ENCODE measurements at regions not wholly inside any gene's neighbourhood (a gene's known extent, or its start where the extent isn't known, plus 50 kb on each side); places are given as distances from the start of the nearest gene placed in this dataset.
A peak's percentile ranks its signal among the peaks of the same experiment; 100 is the strongest.

DNA sequence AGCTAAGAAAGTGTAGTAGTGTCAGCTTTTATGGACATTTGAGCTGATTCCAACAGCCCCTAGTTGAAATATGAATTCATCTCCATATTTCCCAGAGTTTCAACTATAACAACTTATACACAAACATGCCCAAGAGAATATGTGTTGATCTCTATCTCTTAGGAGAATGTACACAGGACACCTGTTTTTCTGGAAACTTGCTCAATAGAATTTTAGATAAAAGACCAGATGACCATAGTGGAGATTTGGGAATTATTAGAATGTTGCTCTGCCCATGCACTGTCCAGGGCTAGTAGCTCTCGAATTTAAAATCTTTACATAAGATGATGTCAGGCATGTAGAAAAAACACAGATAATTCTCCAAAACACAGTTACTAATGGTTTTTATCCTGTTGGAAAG, 162.3 kb upstream of the VRK2 start:
- no peak for DNase-seq (ENCODE audit: low spot score)

DNA sequence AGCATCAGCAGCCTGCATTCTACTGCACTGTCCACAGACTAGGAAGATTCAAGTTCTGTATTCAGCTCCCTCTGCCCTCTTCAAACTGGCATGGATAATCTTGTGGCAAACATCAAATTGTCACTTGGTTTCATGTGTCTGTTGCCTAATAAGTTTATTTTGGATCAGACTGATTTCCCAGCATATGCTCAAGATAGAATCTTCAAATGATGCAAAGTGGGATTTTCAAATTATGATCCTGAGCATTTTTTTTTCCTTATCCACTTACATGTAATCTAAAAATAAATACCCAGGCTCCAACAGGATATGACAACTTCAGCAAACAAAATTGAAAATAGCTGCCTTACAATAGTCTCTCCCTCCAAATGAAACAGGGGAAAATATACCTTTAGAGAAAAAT, 160.9 kb upstream of the VRK2 start:
- DNase-seq (ENCODE audit: low spot score), result no peak

DNA sequence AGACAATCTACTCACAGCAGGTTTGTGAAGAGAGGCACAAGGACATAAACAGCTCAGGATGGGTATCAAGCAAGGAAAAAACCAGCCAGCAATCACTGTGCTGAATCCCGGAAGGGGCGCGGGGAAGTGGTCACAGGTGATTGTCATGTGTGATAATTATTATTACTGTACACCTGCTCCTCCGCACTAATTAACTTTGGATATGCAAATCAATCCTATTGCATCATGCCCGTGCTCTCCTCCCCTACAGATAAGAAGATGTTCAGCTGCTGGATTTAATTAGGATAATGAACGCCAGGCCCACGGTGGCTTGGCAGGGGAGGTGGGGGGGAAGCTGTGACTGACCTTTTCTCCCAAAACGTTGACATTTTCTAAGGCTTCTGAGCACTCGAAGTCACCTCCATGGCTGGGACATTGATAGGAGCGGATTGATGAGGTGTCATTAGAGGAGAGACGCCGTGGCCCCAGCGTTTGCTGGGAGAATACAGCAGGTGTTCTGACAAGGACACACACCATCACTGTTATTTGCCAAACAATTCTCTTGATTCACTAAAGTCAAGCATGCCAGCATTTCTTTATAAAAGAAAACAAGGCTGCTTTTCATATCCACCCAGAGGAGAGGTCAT, 160.3 kb upstream of the VRK2 start:
- no peak for DNase-seq (ENCODE audit: low spot score)

DNA sequence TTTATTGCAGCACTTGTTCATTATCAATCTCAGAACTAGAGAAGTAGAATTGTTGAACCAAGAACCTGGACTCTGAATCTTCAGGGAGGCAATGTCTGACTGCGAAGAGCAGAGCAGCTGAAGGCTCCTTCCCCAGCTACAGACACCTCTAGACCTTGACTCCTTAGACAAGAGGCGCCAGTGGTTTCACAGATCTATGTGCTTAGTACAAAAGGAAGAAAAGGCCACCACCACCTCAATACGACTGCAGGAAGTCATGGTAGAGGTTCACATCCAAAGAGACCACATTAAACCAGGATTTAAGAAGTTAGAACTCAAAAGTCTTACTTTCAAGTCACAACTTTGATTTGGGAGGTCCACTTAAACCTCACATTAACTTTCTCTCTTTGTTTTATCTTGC, 158.1 kb upstream of the VRK2 start:
- no peak for DNase-seq (ENCODE audit: low spot score)

DNA sequence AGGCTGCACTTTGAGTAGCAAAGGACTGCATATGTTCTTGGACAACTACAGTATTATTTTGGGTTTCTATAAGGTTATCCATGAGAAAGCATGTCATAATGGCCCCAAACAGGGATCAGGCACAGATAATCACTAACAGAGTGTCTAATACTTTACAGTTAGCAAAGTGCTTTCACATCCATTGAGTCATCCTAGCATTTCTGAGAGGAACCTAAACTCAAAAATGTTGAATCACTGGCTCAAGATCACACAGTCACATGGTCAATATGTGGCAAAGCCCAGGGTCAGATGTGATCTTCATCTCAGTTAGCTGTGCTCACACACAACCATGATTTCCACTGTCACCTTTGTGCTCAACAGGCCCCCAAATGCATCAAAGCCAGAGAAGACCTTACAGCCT, 156.1 kb upstream of the VRK2 start:
- no peak for DNase-seq (ENCODE audit: low spot score)

DNA sequence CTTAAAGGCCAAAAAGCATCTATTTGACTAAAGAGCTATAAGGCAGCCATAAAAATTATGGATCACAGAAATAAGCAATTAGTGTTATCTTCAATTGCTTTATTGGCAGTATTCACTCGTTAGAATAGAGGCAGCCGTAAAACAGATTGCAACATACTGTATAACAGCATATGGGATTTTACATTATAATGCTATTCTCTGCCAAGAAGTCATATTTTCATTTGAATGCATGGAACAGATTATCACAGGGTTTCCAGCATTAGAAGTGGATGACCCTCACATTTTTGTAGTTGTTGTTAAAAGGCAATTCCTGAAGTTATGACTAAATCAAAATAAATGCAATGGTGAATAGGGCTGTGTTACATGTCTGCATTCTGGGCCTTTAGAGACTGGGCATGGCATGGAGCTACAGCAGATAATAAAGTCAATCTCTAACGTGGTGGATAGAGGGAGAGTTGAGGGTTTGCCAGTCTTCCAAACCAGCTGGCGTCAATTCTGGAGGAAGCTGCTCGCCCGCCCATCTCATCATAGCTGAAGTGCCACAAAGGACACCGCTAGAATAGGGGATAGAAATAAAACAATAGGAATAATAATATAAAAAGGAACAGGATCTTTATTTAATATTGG, 155.4 kb upstream of the VRK2 start:
- no peak for DNase-seq (ENCODE audit: low spot score)

DNA sequence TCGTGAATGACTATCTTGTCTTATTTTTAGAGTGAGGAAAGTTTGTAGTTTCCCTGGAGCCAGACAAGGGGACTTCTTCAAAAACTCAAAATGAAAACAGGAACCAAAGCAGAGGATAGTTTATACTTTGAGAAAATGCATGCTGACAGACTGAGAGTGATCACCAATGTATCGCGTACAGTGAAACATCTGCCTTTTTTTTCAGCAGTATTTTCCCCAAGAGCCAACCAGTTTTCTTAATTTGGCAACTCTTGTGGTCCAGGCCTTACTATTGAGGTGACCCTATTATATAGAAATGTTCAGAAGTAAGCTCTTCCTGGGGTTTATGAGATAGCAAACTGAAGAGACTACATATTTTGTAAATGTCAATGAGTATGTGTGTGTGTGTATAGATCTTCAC, 153.7 kb upstream of the VRK2 start:
- DNase-seq (ENCODE audit: low spot score), result no peak

DNA sequence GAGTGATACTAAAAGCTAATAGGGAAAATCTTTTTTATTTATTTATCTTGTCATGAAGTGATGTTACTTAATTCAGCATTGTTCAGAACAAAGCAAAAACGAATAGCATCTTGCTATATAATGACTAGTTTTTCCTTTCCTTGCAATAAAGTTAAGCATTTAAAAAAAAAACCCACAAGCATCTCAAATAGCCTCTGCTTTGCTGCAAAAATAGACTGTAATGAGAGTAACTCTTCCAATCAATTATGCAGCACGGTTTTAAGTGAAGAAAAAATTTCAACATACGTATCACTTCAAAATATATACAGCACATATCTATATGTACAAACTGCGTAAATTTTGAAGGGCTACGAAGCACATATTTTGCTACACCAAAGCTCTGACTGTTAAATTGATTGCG, 153.3 kb upstream of the VRK2 start:
- no peak for DNase-seq (ENCODE audit: low spot score)

DNA sequence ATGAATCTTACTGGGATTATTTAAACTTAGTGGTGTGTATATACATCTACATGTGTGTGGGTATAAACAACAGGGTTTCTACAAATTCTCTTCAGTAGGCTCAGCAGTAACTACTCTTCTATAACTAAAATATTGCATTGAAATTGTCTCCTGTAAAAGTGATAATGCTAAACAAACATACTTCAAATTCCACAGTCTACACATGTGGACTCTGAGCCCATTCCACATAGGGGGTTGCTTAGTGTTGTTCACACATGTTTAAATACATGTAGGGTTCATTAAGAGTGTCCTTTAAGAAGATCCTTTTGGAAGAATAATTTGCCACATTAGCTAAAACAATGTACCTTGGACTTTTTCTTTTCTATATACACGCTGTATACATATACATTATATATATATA, 152.8 kb upstream of the VRK2 start:
- DNase-seq (ENCODE audit: low spot score), result no peak

DNA sequence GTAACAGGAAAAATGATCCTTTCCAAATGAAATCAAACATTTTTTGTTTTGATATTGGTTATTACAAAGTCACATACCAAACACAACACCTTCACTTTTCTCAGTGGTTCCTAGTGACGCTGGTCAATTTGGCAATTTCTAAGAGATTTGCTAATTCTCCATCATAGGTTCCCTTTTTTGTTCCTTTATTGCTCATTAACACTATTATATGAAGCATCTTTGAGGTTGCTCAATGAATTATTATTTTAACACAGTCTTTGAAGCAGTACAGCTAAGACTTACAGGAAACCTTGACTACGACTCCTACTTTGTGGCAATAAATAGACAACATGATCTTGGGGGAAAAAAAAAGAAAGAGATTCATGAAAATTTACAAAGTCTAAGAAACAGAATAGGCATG, 152.2 kb upstream of the VRK2 start:
- no peak for DNase-seq (ENCODE audit: low spot score)

DNA sequence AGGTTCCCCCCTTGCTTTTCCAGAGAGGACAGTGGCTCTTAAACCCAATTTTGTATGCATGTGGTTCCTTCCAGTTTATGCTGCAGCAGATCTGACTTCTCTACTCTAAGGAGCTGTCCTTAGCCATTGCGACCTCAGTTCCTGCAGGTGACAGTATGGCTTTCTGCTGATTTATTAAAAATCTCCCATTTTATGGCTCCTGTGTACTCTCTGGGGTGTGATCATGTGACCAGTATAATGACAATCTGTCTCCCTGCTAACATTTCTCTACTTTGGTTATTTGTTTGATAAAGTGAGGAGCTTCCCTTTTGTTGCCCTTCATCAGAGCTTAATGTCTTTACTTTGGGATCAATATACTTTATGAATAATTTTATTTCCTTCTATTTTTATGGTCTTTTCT, 148.7 kb upstream of the VRK2 start:
- DNase-seq (ENCODE audit: low spot score), result no peak

DNA sequence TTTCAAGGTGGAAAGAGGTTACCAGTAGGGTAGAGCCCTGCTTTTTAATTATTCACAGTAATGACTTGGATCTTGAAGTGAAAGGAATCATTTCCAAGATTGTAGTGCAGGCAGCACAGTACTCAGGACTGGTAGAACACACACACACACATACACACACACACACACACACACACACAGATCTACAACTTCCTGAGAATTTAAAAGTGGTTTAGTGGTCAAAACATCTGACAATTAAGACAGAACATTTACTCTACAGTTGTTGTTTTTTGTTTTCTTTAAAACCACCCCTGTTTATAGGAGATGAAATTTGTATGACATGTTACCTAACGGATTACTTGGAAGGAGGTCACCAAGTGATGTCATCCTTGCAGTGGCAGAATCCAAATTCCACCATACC, 146.7 kb upstream of the VRK2 start:
- no peak for DNase-seq (ENCODE audit: low spot score)

DNA sequence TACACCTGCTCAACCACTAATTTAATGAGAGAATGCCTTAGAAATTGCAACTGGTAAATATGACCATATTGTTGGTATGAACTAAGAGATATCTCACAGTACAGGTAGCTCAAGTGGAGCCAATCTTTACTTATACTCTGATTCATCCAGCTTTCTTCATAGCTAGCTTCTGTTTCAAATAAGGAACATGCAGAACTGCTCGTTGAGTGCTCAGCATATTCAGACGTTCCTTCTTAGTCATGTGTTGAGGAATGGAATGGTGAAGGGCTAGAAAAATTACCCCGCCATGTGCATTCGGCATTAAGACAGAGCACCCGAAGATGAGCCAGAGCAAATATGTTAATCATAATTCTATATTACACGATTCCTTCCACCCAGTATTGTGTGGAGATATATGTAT, 144.0 kb upstream of the VRK2 start:
- no peak for DNase-seq (ENCODE audit: low spot score)

DNA sequence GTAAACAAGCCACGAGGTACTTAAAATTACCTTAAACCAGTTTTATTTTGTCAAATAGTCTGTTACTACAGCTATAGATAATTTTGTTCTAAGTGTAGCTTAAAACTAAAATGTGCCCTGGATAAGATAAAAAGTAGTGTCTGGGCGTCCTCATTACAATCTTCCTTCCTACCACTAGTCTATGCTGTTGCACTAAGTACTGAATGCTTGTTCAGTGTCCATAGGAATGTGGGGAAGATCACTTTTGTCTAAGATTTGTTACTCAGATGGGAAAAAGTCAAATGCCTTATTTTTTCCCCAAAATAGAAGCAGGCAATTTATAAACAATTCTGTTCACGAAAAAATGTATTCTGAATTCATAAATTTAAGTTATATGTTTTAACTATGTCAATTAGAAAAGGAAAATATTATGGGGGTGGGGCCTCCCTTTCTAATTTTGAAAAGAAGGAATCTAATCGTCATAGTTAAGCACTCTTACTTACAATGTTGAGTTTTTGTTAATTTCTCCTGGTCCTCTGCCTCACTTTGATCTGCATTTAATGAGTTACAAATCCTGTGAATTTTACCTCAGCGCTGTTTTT, 140.4 kb upstream of the VRK2 start:
- DNase-seq (ENCODE audit: low spot score), result peak; percentile 60

DNA sequence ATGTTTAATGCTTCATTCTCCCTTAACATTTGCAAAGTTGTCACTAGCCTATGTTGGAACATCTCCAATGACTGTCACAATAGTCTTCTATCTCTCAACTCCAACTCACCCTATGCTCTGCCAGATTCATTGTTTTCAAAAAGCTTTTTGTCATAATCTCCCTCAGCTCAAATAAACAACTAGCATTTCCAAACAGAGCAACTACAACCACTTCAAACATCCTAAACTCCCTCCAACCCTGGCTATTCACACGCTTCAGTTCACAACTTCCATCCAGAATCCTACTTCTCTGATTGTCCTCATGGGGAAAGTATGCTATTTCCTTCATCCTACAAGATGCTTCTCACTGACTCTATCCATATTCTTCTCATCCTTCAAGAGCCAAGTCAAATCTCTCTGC, 139.2 kb upstream of the VRK2 start:
- no peak for DNase-seq (ENCODE audit: low spot score)

DNA sequence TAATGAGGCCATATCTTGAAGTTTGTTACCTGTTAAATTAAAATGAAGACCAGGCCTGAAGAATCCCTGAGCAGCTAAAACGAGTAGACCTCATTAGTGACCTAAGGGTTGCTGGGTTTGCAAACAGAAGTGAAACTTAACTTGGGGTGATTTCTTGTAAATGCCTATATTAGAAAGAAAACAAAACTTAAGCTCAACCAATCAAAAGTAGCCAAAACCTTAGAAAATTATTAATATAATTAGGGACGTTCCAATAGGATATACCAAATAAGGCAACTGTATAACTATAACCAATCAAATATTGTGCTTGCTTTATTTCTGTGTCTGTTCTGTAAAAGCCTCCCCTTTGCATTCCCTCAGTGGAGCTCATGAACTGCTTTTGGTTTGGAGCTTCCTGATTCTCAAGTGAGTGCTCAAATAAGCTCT, 137.9 kb upstream of the VRK2 start:
- no peak for DNase-seq (ENCODE audit: low spot score)

DNA sequence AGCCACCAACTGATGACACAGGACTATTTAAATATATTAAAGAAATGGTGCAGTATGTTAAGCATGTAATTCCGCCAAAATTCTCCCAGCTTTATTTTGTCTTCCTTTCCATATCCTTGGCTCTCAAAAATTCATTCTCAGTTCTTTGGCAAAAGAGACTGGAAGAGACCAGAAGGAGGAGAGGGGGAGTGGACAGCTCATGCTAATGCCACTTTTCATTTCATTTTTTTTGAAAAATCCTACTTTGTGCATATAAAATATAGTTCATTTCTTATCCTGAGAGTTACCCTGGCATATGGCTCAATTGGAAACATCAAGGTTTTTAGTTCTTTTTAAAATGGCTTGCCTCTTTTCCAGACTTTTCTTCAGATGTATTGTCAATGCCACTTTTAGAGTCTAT, 128.5 kb upstream of the VRK2 start:
- DNase-seq (ENCODE audit: low spot score), result no peak

DNA sequence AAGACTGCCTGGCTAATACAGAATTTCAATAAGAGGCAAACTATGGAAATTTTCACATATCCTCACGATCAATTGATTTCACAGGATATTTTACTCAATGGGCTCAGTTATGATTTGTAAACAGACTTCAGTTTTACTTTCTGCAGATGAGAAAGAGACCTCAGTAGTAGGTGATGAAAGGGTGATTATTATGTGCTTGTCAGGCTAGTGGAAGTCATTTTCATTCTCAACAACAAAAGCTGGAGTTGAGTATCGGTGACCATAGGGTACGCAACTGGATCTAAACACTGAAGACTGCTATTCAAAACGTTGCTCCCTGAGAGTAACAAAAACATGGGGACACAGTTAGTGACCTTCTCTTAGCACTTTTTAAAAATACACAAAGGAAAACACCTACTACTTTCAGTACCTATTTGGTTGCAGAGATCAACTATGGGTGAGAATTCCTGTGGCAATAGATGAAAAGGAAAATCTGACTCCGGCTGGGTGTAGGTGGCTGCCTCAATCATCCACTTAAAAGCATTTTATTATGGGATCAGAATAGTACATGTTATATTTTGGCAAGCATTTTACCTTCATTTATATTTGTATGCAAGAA, 126.2 kb upstream of the VRK2 start:
- no peak for DNase-seq (ENCODE audit: low spot score)

DNA sequence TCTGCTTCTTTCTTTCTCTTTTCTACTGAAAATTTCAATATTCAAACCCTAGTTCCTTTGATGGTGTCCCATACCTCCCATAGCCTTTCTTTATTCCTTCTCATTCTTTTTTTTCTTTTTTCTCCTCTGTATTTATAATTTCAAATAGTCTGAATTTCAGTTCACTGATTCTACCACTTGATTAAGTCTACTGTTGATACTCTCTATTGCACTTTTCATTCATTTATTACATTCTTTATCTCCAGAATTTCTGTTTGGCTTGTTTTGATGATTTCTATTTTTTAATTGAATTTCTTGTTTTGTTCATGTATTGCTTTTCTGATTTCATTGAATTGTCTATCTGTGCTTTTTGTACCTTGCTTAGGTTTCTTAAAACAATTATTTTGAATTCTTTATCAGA, 111.9 kb upstream of the VRK2 start:
- no peak for DNase-seq (ENCODE audit: low spot score)

DNA sequence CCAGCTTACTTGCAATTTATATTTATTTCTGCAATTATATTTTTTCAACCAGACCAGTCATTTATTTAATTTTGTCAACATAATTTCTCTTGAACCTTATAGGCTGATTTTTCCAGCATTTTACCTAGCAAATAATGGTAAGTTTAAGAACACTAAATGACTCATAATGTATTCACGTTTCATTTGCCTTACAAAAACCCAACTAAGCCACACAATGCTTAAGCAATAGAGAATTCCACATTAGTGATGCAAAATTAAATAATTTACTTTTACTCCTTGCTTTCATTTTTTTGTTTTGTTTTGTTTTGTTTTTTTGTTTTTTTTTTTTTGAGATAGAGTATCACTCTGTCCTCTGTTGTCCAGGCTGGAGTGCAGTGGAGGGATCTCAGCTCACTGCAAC, 110.4 kb upstream of the VRK2 start:
- no peak for DNase-seq (ENCODE audit: low spot score)

DNA sequence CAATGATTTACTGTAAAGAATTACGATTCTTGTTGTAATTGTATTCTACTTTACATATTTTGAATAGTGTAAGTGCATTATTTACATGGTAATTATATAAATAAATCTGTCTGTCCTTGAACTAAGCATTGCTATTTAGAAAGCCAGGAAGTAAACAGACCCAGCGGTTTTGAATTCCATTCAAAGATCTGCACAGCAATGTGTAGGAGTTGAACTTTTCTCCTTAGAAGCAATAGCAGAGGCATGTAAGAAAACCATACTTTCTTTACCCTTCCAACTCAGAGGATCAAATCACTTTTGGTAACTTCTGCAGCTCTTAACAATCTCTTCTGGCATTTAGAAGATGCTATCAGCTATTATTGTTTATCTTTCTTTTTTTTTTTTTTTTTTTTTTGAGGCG, 109.2 kb upstream of the VRK2 start:
- no peak for DNase-seq (ENCODE audit: low spot score)

DNA sequence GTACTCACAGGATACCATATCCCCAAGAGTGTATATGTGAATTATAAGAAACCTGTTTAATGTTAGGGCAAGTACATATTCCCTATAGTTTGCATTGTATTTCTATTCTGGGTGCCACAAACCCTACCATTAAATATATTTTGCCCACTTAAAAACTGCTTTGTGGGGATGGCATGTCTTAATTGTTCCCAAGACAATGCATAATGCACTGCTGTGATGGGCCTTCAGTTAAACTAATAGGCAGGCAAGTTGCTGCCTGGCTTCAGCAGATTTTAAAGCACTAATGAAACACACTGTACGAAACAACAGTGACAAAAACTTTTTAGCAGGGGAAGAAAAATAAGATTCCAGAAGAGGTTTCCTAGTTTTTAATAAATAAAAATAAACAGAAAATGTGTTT, 104.8 kb upstream of the VRK2 start:
- no peak for DNase-seq (ENCODE audit: low spot score)

DNA sequence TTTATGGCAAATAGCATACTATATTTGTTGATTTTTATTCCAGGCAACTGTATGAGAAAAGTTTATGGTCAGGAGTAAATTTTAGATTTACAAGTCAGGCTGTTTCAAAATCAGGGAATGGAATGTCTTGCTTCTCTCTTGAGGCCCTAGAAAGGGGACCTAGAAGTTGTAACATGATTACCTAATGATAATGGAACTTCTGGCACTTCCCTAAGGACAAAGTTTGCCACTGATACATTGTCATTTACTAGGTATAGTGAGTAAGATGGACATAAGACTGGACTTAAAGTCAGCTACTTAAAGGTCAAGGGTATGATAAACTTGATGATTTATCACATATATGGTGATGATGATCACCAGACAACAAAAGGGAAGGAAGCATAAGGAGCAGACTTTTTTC, 103.3 kb upstream of the VRK2 start:
- DNase-seq (ENCODE audit: low spot score), result no peak

DNA sequence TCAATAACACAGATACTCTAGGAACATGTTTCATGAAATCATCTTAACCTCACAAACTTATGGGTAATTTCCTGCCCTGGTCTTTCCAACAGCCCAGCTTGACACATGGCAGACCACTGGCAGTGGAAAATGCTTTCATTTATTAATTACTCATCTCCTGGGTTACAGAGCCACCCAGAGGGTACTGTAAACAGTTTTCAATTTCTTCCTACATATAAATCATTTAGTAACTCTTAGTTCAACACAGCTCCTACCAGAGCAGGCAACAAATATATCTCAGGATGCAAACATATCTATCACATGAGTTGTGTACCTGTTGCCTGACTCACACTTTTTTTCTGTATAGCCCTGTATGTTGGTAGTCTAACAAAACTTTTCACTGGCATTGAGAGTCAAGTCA, 99.2 kb upstream of the VRK2 start:
- DNase-seq (ENCODE audit: low spot score), result no peak

Measured in iPS-NIHi11 (cell line).